Omental fat pad (tissue), 3 donors: ENCODE measurements at regions not wholly inside any gene's neighbourhood (a gene's known extent, or its start where the extent isn't known, plus 50 kb on each side); places are given as distances from the start of the nearest gene placed in this dataset.

Experiments
- ATAC-seq: fragments of 150-250 bp; one replicate; pipeline ENCODE4 v1.9.1; 2016; ENCODE audit warnings: mild to moderate bottlenecking, moderate library complexity; ENCODE audit not compliant: low FRiP score
- DNase-seq: peaks from one replicate; pipeline ENCODE4 v3.0.0-alpha.2; 2019; ENCODE audit warnings: low spot score
- CTCF ChIP-seq, 3 donors: fragments of 450-650 bp; IDR thresholded peaks; one replicate each; pipeline ENCODE4 v1.5.1; 2016 to 2017; ENCODE audit warnings: antibody characterized with exemption in 3 of 3, mild to moderate bottlenecking in 3 of 3, moderate library complexity in 2 of 3

DNA sequence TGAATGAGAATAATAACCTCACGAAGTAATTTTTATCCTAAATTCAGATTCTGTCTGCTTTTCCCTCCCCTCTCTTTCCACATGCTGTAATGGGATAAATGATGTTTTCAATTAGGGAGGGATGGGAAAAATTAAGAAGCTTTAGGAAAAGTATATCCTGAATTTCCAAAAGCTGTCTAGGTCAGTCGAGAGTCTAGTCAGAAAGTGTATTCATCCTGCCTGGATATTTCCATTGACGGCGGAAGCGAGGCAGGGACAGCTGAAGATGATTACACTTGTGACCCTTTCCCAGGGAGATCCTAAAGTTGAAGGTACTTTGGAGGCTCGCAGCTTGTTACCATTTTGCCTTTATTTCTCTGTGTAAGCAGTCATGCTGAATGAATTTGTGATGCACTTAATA is 204.1 kb downstream of the ZNF365 start:
- no peak for ATAC-seq
- no peak for DNase-seq
- no peak for TF ChIP-seq CTCF (IDR thresholded peaks at IDR 0.05)

- ATAC-seq: no peak
- no peak for DNase-seq
- TF ChIP-seq CTCF (IDR thresholded peaks at IDR 0.05): no peak
Observed at GRCh38 chr10:62578916-62579315, 204.7 kb downstream of the ZNF365 start.

GRCh38 chr10:62580396-62580795 is 206.2 kb downstream of the ZNF365 start:
- TF ChIP-seq CTCF (IDR thresholded peaks at IDR 0.05): no peak
- DNase-seq: no peak
- ATAC-seq: no peak

DNA sequence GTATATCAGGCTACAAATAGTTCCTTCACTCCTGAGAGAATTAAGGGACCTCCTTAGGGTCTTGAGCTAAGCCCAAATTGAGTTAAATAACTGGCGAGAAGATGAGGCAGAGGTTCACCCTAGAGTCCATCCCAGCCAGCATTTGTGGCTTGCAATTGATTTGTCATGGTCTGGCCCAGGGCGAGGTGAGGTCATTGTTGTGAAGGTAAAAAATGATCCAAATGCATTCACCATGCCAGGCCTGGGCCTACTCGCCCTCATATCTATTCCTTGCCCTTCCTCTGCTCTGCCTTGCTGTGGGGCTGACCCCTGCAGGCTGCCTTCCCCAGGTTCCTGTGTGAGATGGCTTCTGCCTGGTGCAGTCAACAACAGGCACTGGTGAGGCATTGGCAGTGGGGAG is 207.2 kb downstream of the ZNF365 start:
- no peak for ATAC-seq
- no peak for TF ChIP-seq CTCF (IDR thresholded peaks at IDR 0.05)
- no peak for DNase-seq

DNA sequence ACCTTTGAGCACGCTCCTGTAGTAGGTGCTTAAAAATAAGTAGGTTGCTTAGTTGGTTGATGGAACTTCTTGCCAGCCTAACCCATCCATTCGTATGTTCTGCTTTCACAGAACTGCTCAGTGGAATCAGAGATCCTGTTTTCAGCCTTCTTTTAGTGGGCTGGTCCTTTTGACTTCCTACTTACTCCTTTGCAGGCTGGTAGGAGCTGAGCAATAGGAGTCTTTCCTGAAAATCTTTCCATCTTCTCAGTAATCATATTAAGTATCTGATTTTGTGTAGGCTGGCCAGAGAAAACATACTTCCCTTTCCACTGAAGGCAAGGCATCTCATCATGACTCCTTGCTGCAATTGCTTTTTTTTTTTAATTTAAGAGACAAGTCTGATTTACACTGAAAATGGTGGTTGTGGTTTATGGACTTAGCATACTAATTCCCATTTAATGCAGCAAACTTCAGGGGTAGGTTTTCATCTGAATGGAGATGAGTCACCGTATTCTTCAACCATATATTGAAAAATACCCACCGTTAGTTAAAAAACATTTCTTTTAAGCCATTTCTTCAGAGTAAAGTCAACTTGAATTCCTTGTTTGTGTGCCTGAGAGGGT is 208.0 kb downstream of the ZNF365 start:
- ATAC-seq: no peak
- no peak for TF ChIP-seq CTCF (IDR thresholded peaks at IDR 0.05)
- DNase-seq: no peak

- TF ChIP-seq CTCF (IDR thresholded peaks at IDR 0.05): no peak
- ATAC-seq (peak; percentile 72), DNase-seq (no peak)
Observed at GRCh38 chr10:62582804-62583208, 208.6 kb downstream of the ZNF365 start.

DNA sequence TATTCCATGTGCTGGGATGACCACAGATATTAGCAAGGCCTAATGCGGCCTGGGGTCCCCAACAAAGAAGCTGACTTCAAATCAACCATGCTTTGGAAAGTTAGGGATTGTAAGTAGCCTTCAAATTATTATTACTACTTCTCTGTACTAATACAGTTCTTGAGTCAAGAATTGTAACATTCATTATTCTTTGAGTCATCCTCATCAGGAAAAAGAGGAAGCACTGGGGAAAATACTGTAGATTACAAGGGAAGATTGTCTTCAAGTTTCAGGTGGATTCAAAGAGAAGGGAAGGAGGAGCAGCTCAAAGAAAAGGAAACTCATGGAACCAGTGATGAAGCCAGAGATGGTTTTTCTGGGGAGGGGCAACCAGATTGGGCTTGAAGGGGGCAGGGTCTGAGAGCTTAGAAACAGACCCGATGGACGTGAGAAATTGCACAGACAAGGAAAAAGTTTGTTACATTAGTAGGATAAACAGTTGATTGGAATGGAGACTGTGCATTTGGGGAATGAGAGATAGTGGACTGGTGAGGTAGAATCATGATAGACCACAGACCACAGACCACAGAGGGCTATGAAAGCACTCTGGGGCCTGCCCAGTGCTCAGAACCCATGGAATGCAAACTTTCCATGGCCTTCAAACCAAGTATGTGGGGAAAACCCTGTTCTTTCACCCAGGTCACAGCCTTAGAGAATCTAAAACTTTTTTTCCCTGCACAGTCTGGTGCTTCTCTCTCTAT is 209.9 kb downstream of the ZNF365 start:
- no peak for DNase-seq
- no peak for ATAC-seq
- TF ChIP-seq CTCF (IDR thresholded peaks at IDR 0.05): no peak
